Lower leg skin (tissue), 3 donors: ENCODE measurements at regions not wholly inside any gene's neighbourhood (a gene's known extent, or its start where the extent isn't known, plus 50 kb on each side); places are given as distances from the start of the nearest gene placed in this dataset.

Source experiments
- CTCF ChIP-seq, 3 donors: fragments of 450-650 bp; IDR thresholded peaks; one replicate each; pipeline ENCODE4 v1.5.1; 2016; ENCODE audit warnings: antibody characterized with exemption in 3 of 3, mild to moderate bottlenecking in 3 of 3, moderate library complexity in 2 of 3
- POLR2A ChIP-seq, 2 donors: fragments of 450-650 bp; IDR thresholded peaks; one replicate each; pipeline ENCODE4 v1.6.1; 2016 to 2017; ENCODE audit warnings: antibody characterized with exemption in 2 of 2, mild to moderate bottlenecking in 1 of 2, moderate library complexity in 1 of 2

GRCh38 chr4:187063251-187063650, 339.6 kb upstream of the FAT1 start:
- TF ChIP-seq POLR2A (IDR thresholded peaks at IDR 0.05) = no peak
- TF ChIP-seq CTCF (IDR thresholded peaks at IDR 0.05) = no peak
